Loucy (cell line): ENCODE measurements at regions not wholly inside any gene's neighbourhood (a gene's known extent, or its start where the extent isn't known, plus 50 kb on each side); places are given as distances from the start of the nearest gene placed in this dataset.

Source experiments
- H2AFZ ChIP-seq: fragments of 200-600 bp; sonication (generic); 2 replicates; pipeline ENCODE4 v1.6.0; 2016; ENCODE audit warnings: antibody characterized with exemption, mild to moderate bottlenecking, low read length, moderate library complexity
- H3F3A ChIP-seq: fragments of 200-600 bp; 2 replicates; pipeline ENCODE4 v1.6.0; 2016; ENCODE audit warnings: antibody characterized with exemption, low read depth, mild to moderate bottlenecking
- H3K27me3 ChIP-seq: fragments of 200-600 bp; sonication (generic); 2 replicates; pipeline ENCODE4 v1.6.1; 2014; ENCODE audit warnings: low read length, mild to moderate bottlenecking; ENCODE audit not compliant: insufficient read depth, poor library complexity, severe bottlenecking
- H3K36me3 ChIP-seq: fragments of 200-600 bp; sonication (generic); 2 replicates; pipeline ENCODE4 v1.6.1; 2016; ENCODE audit warnings: low read length; ENCODE audit not compliant: insufficient read depth
- H3K4me1 ChIP-seq: fragments of 200-600 bp; sonication (generic); 2 replicates; pipeline ENCODE4 v1.5.1; 2014; ENCODE audit warnings: low read length, mild to moderate bottlenecking; ENCODE audit not compliant: insufficient read depth, poor library complexity, severe bottlenecking
- H3K4me2 ChIP-seq: fragments of 200-600 bp; sonication (generic); 2 replicates; pipeline ENCODE4 v1.6.0; 2014; ENCODE audit warnings: antibody characterized with exemption, low read length, low read depth, mild to moderate bottlenecking; ENCODE audit not compliant: poor library complexity, severe bottlenecking
- H3K4me3 ChIP-seq: fragments of 200-600 bp; sonication (generic); 2 replicates; pipeline ENCODE4 v1.5.1; 2014; ENCODE audit warnings: low read length, mild to moderate bottlenecking, mixed read lengths; ENCODE audit not compliant: poor library complexity, severe bottlenecking
- H3K79me2 ChIP-seq: fragments of 200-600 bp; sonication (generic); 2 replicates; pipeline ENCODE4 v1.6.1; 2014; ENCODE audit warnings: low read length; ENCODE audit not compliant: insufficient read depth
- H3K9ac ChIP-seq: fragments of 200-600 bp; sonication (generic); 2 replicates; pipeline ENCODE4 v1.6.0; 2014; ENCODE audit warnings: mild to moderate bottlenecking, low read depth, low read length, moderate library complexity; ENCODE audit not compliant: poor library complexity, severe bottlenecking
- H3K9me2 ChIP-seq: fragments of 200-600 bp; sonication (generic); replicated peaks from 2 replicates; pipeline ENCODE4 v1.6.1; 2016; ENCODE audit warnings: low read depth, low read length, mixed read lengths
- H3K9me3 ChIP-seq: fragments of 200-600 bp; sonication (generic); 2 replicates; pipeline ENCODE4 v1.6.1; 2014; ENCODE audit warnings: mild to moderate bottlenecking, antibody characterized with exemption, low read length, low read depth; ENCODE audit not compliant: insufficient read depth
- H4K20me1 ChIP-seq: fragments of 200-600 bp; sonication (generic); 2 replicates; pipeline ENCODE4 v1.6.0; 2014; ENCODE audit warnings: antibody characterized with exemption, low read length, mild to moderate bottlenecking; ENCODE audit not compliant: insufficient read depth, poor library complexity, severe bottlenecking
- CTCF ChIP-seq: fragments of 200-600 bp; sonication (generic); conservative IDR thresholded peaks from 2 replicates; pipeline ENCODE4 v1.5.1; 2014; ENCODE audit warnings: mild to moderate bottlenecking, antibody characterized with exemption, low read length
- EZH2phosphoT487 ChIP-seq: fragments of 200-600 bp; IDR thresholded peaks from 2 replicates; pipeline ENCODE4 v1.6.1; 2018; ENCODE audit warnings: antibody characterized with exemption, mild to moderate bottlenecking, moderate library complexity, borderline replicate concordance

GRCh38 chr3:166957121-166957520 is 423.0 kb downstream of the ZBBX start:
- no peaks in the 10 kb centered on the region for H3K9me2 ChIP-seq
- TF ChIP-seq CTCF, result no peak
- TF ChIP-seq EZH2phosphoT487, result no peak

GRCh38 chr3:166955201-166955939 is 424.7 kb downstream of the ZBBX start:
- Histone ChIP-seq H3K4me2 (no peak overlapping the region), H3K79me2 (no peaks in the 10 kb centered on the region), H3K9me2 (no peaks in the 10 kb centered on the region), H4K20me1 (no peaks in the 10 kb centered on the region), H3K9ac (no peak overlapping the region), H3F3A (no peaks in the 10 kb centered on the region), H3K4me1 (no peaks in the 10 kb centered on the region), H3K9me3 (no peaks in the 10 kb centered on the region), H2AFZ (no peak overlapping the region), H3K36me3 (no peaks in the 10 kb centered on the region), H3K4me3 (no peak overlapping the region), H3K27me3 (no peaks in the 10 kb centered on the region)
- TF ChIP-seq CTCF (no peak), EZH2phosphoT487 (no peak)

More at GRCh38 chr3:166957121-166957520, 423.0 kb downstream of the ZBBX start:
- H3K36me3 ChIP-seq, result no peaks in the 10 kb centered on the region
- H3K9me3 ChIP-seq, result no peaks in the 10 kb centered on the region
- no peak overlapping the region for H3K4me3 ChIP-seq
- H3K4me2 ChIP-seq, result no peak overlapping the region
- H3F3A ChIP-seq, result no peaks in the 10 kb centered on the region
- no peaks in the 10 kb centered on the region for H4K20me1 ChIP-seq
- H3K79me2 ChIP-seq, result no peaks in the 10 kb centered on the region
- no peaks in the 10 kb centered on the region for H3K27me3 ChIP-seq
- no peak overlapping the region for H3K9ac ChIP-seq
- H3K4me1 ChIP-seq, result no peaks in the 10 kb centered on the region
- no peak overlapping the region for H2AFZ ChIP-seq

- Histone ChIP-seq H4K20me1 (no peaks in the 10 kb centered on the region), H3K9me3 (no peaks in the 10 kb centered on the region), H3K4me2 (no peak overlapping the region), H3K4me3 (no peak overlapping the region), H3K36me3 (no peaks in the 10 kb centered on the region), H3K27me3 (no peaks in the 10 kb centered on the region), H3K9ac (no peak overlapping the region), H3K4me1 (no peaks in the 10 kb centered on the region), H3K9me2 (no peaks in the 10 kb centered on the region), H2AFZ (no peak overlapping the region), H3K79me2 (no peaks in the 10 kb centered on the region), H3F3A (no peaks in the 10 kb centered on the region)
- TF ChIP-seq CTCF (no peak), EZH2phosphoT487 (no peak)
These were observed 445.2 kb downstream of the ZBBX start for GRCh38 chr3:166934879-166935278.
